Upper lobe of left lung (tissue), 4 donors: ENCODE measurements at regions not wholly inside any gene's neighbourhood (a gene's known extent, or its start where the extent isn't known, plus 50 kb on each side); places are given as distances from the start of the nearest gene placed in this dataset.

Experiments
- EP300 ChIP-seq, 4 donors: sonication (generic); formaldehyde crosslinking; IDR thresholded peaks; one replicate each; pipeline ENCODE4 v1.5.1; 2017; ENCODE audit warnings: antibody characterized with exemption in 4 of 4, control low read depth in 2 of 4
- POLR2A ChIP-seq, 4 donors: fragments of 450-650 bp; IDR thresholded peaks; one replicate each; pipeline ENCODE4 v1.5.1; 2016 to 2017; ENCODE audit warnings: antibody characterized with exemption in 4 of 4, mild to moderate bottlenecking in 2 of 4
- POLR2AphosphoS5 ChIP-seq, 2 donors: sonication (generic); formaldehyde crosslinking; IDR thresholded peaks; one replicate each; pipeline ENCODE4 v1.5.1; 2017; ENCODE audit warnings: antibody characterized with exemption in 2 of 2
- TF ChIP-seq, protein P1 (sequence below), 6 experiments: fragments of 450-650 bp in 4 of 6; fragments of 200-600 bp in 2 of 6; sonication (generic) in 2 of 6; IDR thresholded peaks; one replicate each; pipeline ENCODE4 v1.5.1; 2016 to 2019; ENCODE audit warnings: antibody characterized with exemption in 6 of 6

DNA sequence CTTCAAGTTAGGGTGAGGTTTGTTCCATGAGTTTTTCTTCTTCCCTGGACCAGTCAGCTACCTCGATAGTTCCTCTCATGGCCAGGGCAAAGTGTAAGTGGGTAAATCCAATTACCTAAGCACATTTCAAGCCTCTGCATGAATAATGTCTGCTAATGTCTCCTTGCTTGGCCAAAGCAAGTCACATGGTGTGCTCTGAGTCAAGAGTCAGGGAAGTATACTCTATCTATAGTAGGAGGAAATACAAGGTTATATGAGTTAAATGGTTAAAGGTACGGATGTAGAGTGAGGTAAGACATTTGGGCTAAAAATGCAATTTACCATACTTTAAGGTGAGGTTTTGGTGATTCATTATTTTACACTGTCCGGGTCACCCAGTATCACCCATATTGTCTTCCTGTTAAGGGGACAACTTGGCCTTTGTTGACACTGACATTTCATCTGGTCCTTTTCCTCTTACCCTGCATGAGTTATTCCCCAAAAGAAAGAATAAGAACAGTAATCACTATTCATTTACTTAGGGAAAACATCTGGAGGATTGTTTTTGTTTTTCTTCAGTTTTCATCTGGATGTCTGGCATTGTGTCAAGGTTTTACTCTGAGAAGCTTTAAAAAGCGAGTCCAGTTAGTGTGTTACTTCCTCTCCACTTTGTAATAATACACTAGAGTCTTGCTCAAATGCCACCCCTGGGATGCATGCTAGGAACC is 405.5 kb downstream of the RND3 start:
- TF ChIP-seq POLR2A (IDR thresholded peaks at IDR 0.05) = no peak
- TF ChIP-seq, protein P1, sequence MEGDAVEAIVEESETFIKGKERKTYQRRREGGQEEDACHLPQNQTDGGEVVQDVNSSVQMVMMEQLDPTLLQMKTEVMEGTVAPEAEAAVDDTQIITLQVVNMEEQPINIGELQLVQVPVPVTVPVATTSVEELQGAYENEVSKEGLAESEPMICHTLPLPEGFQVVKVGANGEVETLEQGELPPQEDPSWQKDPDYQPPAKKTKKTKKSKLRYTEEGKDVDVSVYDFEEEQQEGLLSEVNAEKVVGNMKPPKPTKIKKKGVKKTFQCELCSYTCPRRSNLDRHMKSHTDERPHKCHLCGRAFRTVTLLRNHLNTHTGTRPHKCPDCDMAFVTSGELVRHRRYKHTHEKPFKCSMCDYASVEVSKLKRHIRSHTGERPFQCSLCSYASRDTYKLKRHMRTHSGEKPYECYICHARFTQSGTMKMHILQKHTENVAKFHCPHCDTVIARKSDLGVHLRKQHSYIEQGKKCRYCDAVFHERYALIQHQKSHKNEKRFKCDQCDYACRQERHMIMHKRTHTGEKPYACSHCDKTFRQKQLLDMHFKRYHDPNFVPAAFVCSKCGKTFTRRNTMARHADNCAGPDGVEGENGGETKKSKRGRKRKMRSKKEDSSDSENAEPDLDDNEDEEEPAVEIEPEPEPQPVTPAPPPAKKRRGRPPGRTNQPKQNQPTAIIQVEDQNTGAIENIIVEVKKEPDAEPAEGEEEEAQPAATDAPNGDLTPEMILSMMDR (IDR thresholded peaks at IDR 0.05) = no peak
- TF ChIP-seq EP300 (IDR thresholded peaks at IDR 0.05) = no peak
- no peak for TF ChIP-seq POLR2AphosphoS5 (IDR thresholded peaks at IDR 0.05)
